SK-N-SH (cell line): ENCODE measurements at regions not wholly inside any gene's neighbourhood (a gene's known extent, or its start where the extent isn't known, plus 50 kb on each side); places are given as distances from the start of the nearest gene placed in this dataset.
"Not testable (repeated sequence)": the region's sequence is repeated elsewhere in the genome, so short reads cannot be mapped to it uniquely, and the experiment has no call there.

ENCODE experiments used
- CTCF ChIA-PET: fragments of 300-600, 350-600 bp; formaldehyde crosslinking; extraction: SDS; loops from one replicate; lab custom pipeline; 2021; lab: Yijun Ruan, JAX
- POLR2A ChIA-PET: fragments of 350-600 bp; sonication (Branson Sonifier 250); formaldehyde crosslinking; extraction: SDS; loops from one replicate; lab custom pipeline; 2020; ENCODE audit warnings: antibody characterized with exemption, inconsistent platforms; lab: Yijun Ruan, JAX
- DNase-seq: peaks from one replicate; pipeline ENCODE4 v3.0.0; 2012
- H2AFZ ChIP-seq: fragments of 200-600 bp; sonication (generic); 2 replicates; pipeline ENCODE4 v1.8.1; 2016; ENCODE audit warnings: antibody characterized with exemption, mild to moderate bottlenecking, low read depth
- H3F3A ChIP-seq: fragments of 200-600 bp; sonication (generic); replicated peaks from 2 replicates; pipeline ENCODE3; 2016; ENCODE audit warnings: antibody characterized with exemption, mild to moderate bottlenecking; ENCODE audit not compliant: insufficient read depth
- H3K27ac ChIP-seq, 2 experiments: fragments of 200-500 bp in 1 of 2; fragments of 200-600 bp in 1 of 2; sonication (Bioruptor generic) in 1 of 2; sonication (generic), shearing (Covaris generic) in 1 of 2; 2 replicates each; pipeline versions ENCODE4 v1.5.1 to v1.6.1; 2014 to 2016; ENCODE audit warnings: low read depth in 2 of 2, inconsistent platforms in 1 of 2, low read length in 1 of 2, mild to moderate bottlenecking in 1 of 2, mixed read lengths in 1 of 2
- H3K27me3 ChIP-seq: fragments of 200-600 bp; sonication (generic), shearing (Covaris generic); 2 replicates; pipeline ENCODE4 v1.6.1; 2016; ENCODE audit warnings: mixed run types; ENCODE audit not compliant: insufficient read depth
- H3K36me3 ChIP-seq, 2 experiments: fragments of 200-500 bp in 1 of 2; fragments of 200-600 bp in 1 of 2; sonication (Bioruptor generic) in 1 of 2; sonication (generic) in 1 of 2; replicated peaks in 1 of 2; 2 replicates each; pipeline versions ENCODE3 to v1.5.1; 2014 to 2016; ENCODE audit warnings: low read length in 1 of 2, mild to moderate bottlenecking in 1 of 2; ENCODE audit not compliant: insufficient read depth in 2 of 2, control insufficient read depth in 1 of 2
- H3K4me1 ChIP-seq, 2 experiments: fragments of 200-500 bp in 1 of 2; fragments of 200-600 bp in 1 of 2; sonication (Bioruptor generic) in 1 of 2; sonication (generic), shearing (Covaris generic) in 1 of 2; 2 replicates each; pipeline versions ENCODE4 v1.5.1 to v1.6.1; 2014 to 2016; ENCODE audit warnings: low read depth in 1 of 2, low read length in 1 of 2, mixed run types in 1 of 2; ENCODE audit not compliant: insufficient read depth in 2 of 2, control insufficient read depth in 1 of 2
- H3K4me2 ChIP-seq: fragments of 200-600 bp; sonication (generic), shearing (Covaris generic); 2 replicates; pipeline ENCODE4 v1.6.1; 2017; ENCODE audit warnings: mixed run types
- H3K4me3 ChIP-seq, 2 experiments: fragments of 200-500 bp in 1 of 2; fragments of 200-600 bp in 1 of 2; sonication (Bioruptor generic) in 1 of 2; sonication (generic), shearing (Covaris generic) in 1 of 2; 2 replicates each; pipeline versions ENCODE4 v1.5.1 to v1.8.1; 2014 to 2016; ENCODE audit warnings: low read depth in 2 of 2, inconsistent platforms in 1 of 2, low read length in 1 of 2, mild to moderate bottlenecking in 1 of 2, mixed read lengths in 1 of 2, moderate library complexity in 1 of 2
- H3K79me2 ChIP-seq: fragments of 200-600 bp; sonication (generic); 2 replicates; pipeline ENCODE4 v1.8.1; 2017; ENCODE audit warnings: mild to moderate bottlenecking; ENCODE audit not compliant: insufficient read depth
- H3K9ac ChIP-seq: fragments of 200-600 bp; sonication (generic); 2 replicates; pipeline ENCODE4 v1.6.1; 2017; ENCODE audit warnings: mixed run types
- H3K9me2 ChIP-seq: fragments of 200-600 bp; sonication (generic); 2 replicates; pipeline ENCODE4 v1.6.1; 2017; ENCODE audit warnings: mixed run types
- H3K9me3 ChIP-seq: fragments of 200-600 bp; sonication (generic); 2 replicates; pipeline ENCODE4 v1.6.1; 2017; ENCODE audit warnings: mixed run types, mild to moderate bottlenecking, moderate library complexity
- H4K20me1 ChIP-seq: fragments of 200-600 bp; sonication (generic); 2 replicates; pipeline ENCODE4 v1.6.1; 2017; ENCODE audit warnings: mild to moderate bottlenecking, mixed run types; ENCODE audit not compliant: insufficient read depth
- CHD2 ChIP-seq: fragments of 150-350 bp; IDR thresholded peaks from 2 replicates; pipeline ENCODE4 v1.6.1; 2018; ENCODE audit warnings: low read length; ENCODE audit not compliant: partially characterized antibody
- CTCF ChIP-seq: fragments of 200-600 bp; sonication (generic); IDR thresholded peaks from 2 replicates; pipeline ENCODE4 v1.6.1; 2017; ENCODE audit warnings: antibody characterized with exemption, mild to moderate bottlenecking, moderate library complexity
- EP300 ChIP-seq, 2 experiments: IDR thresholded peaks; 2 replicates each; pipeline versions ENCODE4 v1.4.0 to v1.6.1; 2012; ENCODE audit warnings: borderline replicate concordance in 1 of 2, low read depth in 1 of 2, low read length in 1 of 2
- EZH2phosphoT487 ChIP-seq: fragments of 200-600 bp; sonication (generic); IDR thresholded peaks from 2 replicates; pipeline ENCODE4 v1.6.1; 2017; ENCODE audit warnings: low read depth, mixed run types, mild to moderate bottlenecking, antibody characterized with exemption, moderate library complexity, borderline replicate concordance
- FOXM1 ChIP-seq: IDR thresholded peaks from 2 replicates; pipeline ENCODE4 v1.4.0; 2012; ENCODE audit warnings: low read depth, mild to moderate bottlenecking
- JUND ChIP-seq: IDR thresholded peaks from 2 replicates; pipeline ENCODE4 v1.4.0; 2012
- MXI1 ChIP-seq: IDR thresholded peaks from 2 replicates; pipeline ENCODE4 v1.6.1; 2012; ENCODE audit warnings: mild to moderate bottlenecking, low read depth, low read length, improper control_type of control experiment
- NFIC ChIP-seq: IDR thresholded peaks from 2 replicates; pipeline ENCODE4 v1.4.0; 2012; ENCODE audit warnings: borderline replicate concordance
- NRF1 ChIP-seq: IDR thresholded peaks from 2 replicates; pipeline ENCODE4 v1.6.1; 2012; ENCODE audit warnings: low read depth, mild to moderate bottlenecking, low read length
- PBX3 ChIP-seq: IDR thresholded peaks from 2 replicates; pipeline ENCODE4; 2012
- RCOR1 ChIP-seq: fragments of 150-350 bp; IDR thresholded peaks from 2 replicates; pipeline ENCODE4 v1.6.1; 2017; ENCODE audit warnings: antibody characterized with exemption, low read length
- REST ChIP-seq: IDR thresholded peaks from 2 replicates; pipeline ENCODE4 v1.6.1; 2012; ENCODE audit warnings: mild to moderate bottlenecking, low read depth, low read length, moderate library complexity
- RFX5 ChIP-seq: IDR thresholded peaks from 2 replicates; pipeline ENCODE4 v1.6.1; 2012; ENCODE audit warnings: mild to moderate bottlenecking, improper control_type of control experiment, low read length
- SIN3A ChIP-seq: IDR thresholded peaks from 2 replicates; pipeline ENCODE4 v1.6.1; 2012; ENCODE audit warnings: low read depth, mild to moderate bottlenecking, low read length, moderate library complexity, borderline replicate concordance
- TCF12 ChIP-seq: IDR thresholded peaks from 2 replicates; pipeline ENCODE4 v1.4.0; 2012
- TEAD4 ChIP-seq: IDR thresholded peaks from 2 replicates; pipeline ENCODE4 v1.4.0; 2012; ENCODE audit warnings: mild to moderate bottlenecking, borderline replicate concordance; ENCODE audit not compliant: insufficient read depth
- USF1 ChIP-seq: IDR thresholded peaks from 2 replicates; pipeline ENCODE4 v1.4.0; 2012; ENCODE audit warnings: low read depth, borderline replicate concordance
- YY1 ChIP-seq: IDR thresholded peaks from 2 replicates; pipeline ENCODE4 v1.4.0; 2012; ENCODE audit warnings: low read depth, mild to moderate bottlenecking
- ZBTB33 ChIP-seq: IDR thresholded peaks from 2 replicates; pipeline ENCODE4 v1.4.0; 2012; ENCODE audit warnings: low read depth, borderline replicate concordance
- WGBS: methylation state at CpG from one replicate; pipeline ENCODE4 v1.1.6; 2017; ENCODE audit warnings: low lambda C conversion rate; 5-methylcytosine and 5-hydroxymethylcytosine counted together

GRCh38 chr13:82165396-82166174 is 1716.7 kb downstream of the SLITRK1 start:
- Histone ChIP-seq H3K9ac (no peak overlapping the region), H3K36me3 (no peaks in the 10 kb centered on the region), H3K27ac (no peak overlapping the region), H3K4me1 (no peaks in the 10 kb centered on the region; a peak in 1 of 4 replicates), H2AFZ (no peak overlapping the region), H3K9me3 (peaks cover 4% of the 10 kb centered on the region; the same call in 1 of the 2 replicates), H3K4me2 (no peak overlapping the region), H4K20me1 (no peaks in the 10 kb centered on the region), H3K27me3 (no peaks in the 10 kb centered on the region), H3K4me3 (no peak overlapping the region), H3K79me2 (no peaks in the 10 kb centered on the region), H3F3A (no peaks in the 10 kb centered on the region), H3K9me2 (no peaks in the 10 kb centered on the region)
- ChIA-PET POLR2A (no interaction called here), CTCF (no interaction called here)
- peak; percentile 22 for DNase-seq
- TF ChIP-seq YY1, result no peak
- TF ChIP-seq REST, result no peak
- no peak for TF ChIP-seq PBX3
- TF ChIP-seq CHD2, result no peak
- TF ChIP-seq TEAD4, result no peak
- TF ChIP-seq RCOR1, result no peak
- TF ChIP-seq USF1, result no peak
- no peak for TF ChIP-seq EZH2phosphoT487
- TF ChIP-seq NRF1, result no peak
- no peak for TF ChIP-seq TCF12
- TF ChIP-seq ZBTB33, result no peak
- no peak for TF ChIP-seq SIN3A
- no peak for TF ChIP-seq EP300 (IDR thresholded peaks at IDR 0.05; ENCODE audit: borderline replicate concordance in 1 of 2, low read depth in 1 of 2, low read length in 1 of 2)
- TF ChIP-seq FOXM1, result no peak
- TF ChIP-seq MXI1, result no peak
- no peak for TF ChIP-seq NFIC
- no peak for TF ChIP-seq CTCF
- no peak for TF ChIP-seq RFX5
- no peak for TF ChIP-seq JUND
- WGBS, result 34% methylated on average over 7 of the region's 18 CpGs

GRCh38 chr13:82164780-82165395 is 1717.4 kb downstream of the SLITRK1 start:
- H3K4me2 ChIP-seq, H3K36me3 ChIP-seq, H3F3A ChIP-seq, H3K9me3 ChIP-seq, H2AFZ ChIP-seq, H3K27ac ChIP-seq, H3K9ac ChIP-seq, H3K79me2 ChIP-seq, H3K27me3 ChIP-seq, H3K4me3 ChIP-seq, CTCF ChIA-PET, H3K4me1 ChIP-seq, DNase-seq, H4K20me1 ChIP-seq, H3K9me2 ChIP-seq, POLR2A ChIA-PET: not testable (repeated sequence)
- WGBS, result 29% methylated on average over 4 of the region's 31 CpGs
